ENCODE measurements at regions not wholly inside any gene's neighbourhood (a gene's known extent, or its start where the extent isn't known, plus 50 kb on each side); places are given as distances from the start of the nearest gene placed in this dataset.

DNA sequence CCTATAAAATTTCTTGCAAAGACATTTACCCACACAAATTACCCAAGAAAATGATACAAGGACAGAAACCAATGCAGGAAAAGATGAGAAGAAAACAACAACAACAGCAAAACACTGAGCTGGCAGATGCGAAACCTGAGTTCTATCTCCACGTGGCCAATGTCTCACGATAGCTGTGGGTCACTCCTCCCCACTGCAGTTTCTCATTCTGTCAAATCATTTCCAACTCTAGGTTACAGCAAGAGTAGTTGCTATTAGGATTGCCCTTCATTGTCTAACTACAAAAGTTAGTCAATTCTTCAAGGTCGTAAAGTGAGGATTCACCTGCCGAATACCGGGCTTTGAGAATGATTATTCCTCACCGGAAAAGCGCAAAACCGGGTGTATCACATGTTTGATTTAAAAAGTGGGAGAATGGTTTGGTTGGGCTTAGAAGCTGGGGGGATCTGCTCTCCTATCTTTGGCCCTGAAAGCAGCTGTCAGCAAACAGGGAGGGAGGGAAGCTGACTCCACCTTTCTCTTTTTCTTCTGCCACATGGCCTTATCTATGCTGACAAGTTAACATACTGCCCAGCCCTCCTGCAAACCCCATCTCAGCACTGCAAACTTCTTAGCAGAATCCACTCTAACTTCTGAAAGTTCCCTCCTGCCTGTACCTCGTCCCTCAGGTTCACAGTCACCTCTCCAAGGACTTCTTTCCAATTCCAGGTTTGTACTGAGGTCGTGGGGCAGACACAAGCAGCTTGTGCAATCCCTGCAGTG lies 473.0 kb downstream of the SOX11 start:
- no peak overlapping the region for H3K9ac ChIP-seq
- no peaks in the 10 kb centered on the region for H4K20me1 ChIP-seq (ENCODE audit: insufficient read depth)
- no peaks in the 10 kb centered on the region for H3F3A ChIP-seq (replicated peaks; ENCODE audit: insufficient read depth)
- no peaks in the 10 kb centered on the region for H3K36me3 ChIP-seq (replicated peaks in 1 of 2; ENCODE audit: control insufficient read depth in 1 of 2, insufficient read depth in 2 of 2, low read length in 1 of 2)
- no peak for TF ChIP-seq EP300 (IDR thresholded peaks at IDR 0.05; ENCODE audit: borderline replicate concordance in 1 of 2, low read depth in 1 of 2, low read length in 1 of 2)
- TF ChIP-seq TEAD4 (IDR thresholded peaks at IDR 0.05; ENCODE audit: borderline replicate concordance, insufficient read depth), result no peak
- TF ChIP-seq, protein P1, sequence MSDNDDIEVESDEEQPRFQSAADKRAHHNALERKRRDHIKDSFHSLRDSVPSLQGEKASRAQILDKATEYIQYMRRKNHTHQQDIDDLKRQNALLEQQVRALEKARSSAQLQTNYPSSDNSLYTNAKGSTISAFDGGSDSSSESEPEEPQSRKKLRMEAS (IDR thresholded peaks at IDR 0.05; ENCODE audit: low read depth), result no peak
- TF ChIP-seq, protein P2, sequence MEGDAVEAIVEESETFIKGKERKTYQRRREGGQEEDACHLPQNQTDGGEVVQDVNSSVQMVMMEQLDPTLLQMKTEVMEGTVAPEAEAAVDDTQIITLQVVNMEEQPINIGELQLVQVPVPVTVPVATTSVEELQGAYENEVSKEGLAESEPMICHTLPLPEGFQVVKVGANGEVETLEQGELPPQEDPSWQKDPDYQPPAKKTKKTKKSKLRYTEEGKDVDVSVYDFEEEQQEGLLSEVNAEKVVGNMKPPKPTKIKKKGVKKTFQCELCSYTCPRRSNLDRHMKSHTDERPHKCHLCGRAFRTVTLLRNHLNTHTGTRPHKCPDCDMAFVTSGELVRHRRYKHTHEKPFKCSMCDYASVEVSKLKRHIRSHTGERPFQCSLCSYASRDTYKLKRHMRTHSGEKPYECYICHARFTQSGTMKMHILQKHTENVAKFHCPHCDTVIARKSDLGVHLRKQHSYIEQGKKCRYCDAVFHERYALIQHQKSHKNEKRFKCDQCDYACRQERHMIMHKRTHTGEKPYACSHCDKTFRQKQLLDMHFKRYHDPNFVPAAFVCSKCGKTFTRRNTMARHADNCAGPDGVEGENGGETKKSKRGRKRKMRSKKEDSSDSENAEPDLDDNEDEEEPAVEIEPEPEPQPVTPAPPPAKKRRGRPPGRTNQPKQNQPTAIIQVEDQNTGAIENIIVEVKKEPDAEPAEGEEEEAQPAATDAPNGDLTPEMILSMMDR (IDR thresholded peaks at IDR 0.05), result no peak
- TF ChIP-seq FOXJ3 (CRISPR knock-in tag; IDR thresholded peaks at IDR 0.05), result no peak
- no peak for TF ChIP-seq RCOR1 (IDR thresholded peaks at IDR 0.05; ENCODE audit: low read length)
- TF ChIP-seq GATA2 (CRISPR knock-in tag; IDR thresholded peaks at IDR 0.05), result no peak
- TF ChIP-seq, protein P3, sequence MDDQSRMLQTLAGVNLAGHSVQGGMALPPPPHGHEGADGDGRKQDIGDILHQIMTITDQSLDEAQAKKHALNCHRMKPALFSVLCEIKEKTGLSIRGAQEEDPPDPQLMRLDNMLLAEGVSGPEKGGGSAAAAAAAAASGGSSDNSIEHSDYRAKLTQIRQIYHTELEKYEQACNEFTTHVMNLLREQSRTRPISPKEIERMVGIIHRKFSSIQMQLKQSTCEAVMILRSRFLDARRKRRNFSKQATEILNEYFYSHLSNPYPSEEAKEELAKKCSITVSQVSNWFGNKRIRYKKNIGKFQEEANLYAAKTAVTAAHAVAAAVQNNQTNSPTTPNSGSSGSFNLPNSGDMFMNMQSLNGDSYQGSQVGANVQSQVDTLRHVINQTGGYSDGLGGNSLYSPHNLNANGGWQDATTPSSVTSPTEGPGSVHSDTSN (IDR thresholded peaks at IDR 0.05), result no peak
- TF ChIP-seq ELF1 (IDR thresholded peaks at IDR 0.05), result no peak
- TF ChIP-seq MEF2A (IDR thresholded peaks at IDR 0.05; ENCODE audit: borderline replicate concordance, low read depth), result no peak
- no peak for TF ChIP-seq FOXM1 (IDR thresholded peaks at IDR 0.05; ENCODE audit: low read depth)
- no peak for TF ChIP-seq RAD21 (IDR thresholded peaks at IDR 0.05; ENCODE audit: low read length)
- no peak for TF ChIP-seq GABPA (IDR thresholded peaks at IDR 0.05; ENCODE audit: low read depth)
- no peak for TF ChIP-seq EZH2phosphoT487 (IDR thresholded peaks at IDR 0.05; ENCODE audit: borderline replicate concordance, low read depth)
- TF ChIP-seq RFX5 (IDR thresholded peaks at IDR 0.05; ENCODE audit: low read length), result no peak
- H3K27me3 ChIP-seq (ENCODE audit: insufficient read depth), result no peaks in the 10 kb centered on the region
- no peak overlapping the region for H2AFZ ChIP-seq (ENCODE audit: low read depth)
- H3K4me1 ChIP-seq (ENCODE audit: control insufficient read depth in 1 of 2, insufficient read depth in 2 of 2, low read depth in 1 of 2, low read length in 1 of 2), result peaks cover 0 to 2% of the 10 kb centered on the region in 2 experiments; a peak in 1 of 4 replicates
- H3K79me2 ChIP-seq (ENCODE audit: insufficient read depth), result no peaks in the 10 kb centered on the region
- ChIA-PET CTCF (interaction anchor here (0.6 to 2.0 kb wide), 4 partner anchors 10 to 496 kb away, joined by 3 to 7 read pairs (median 4); no protein-coding TSS in a partner anchor), POLR2A (no interaction called here)
- no peak overlapping the region for H3K4me3 ChIP-seq (ENCODE audit: low read depth in 2 of 2, low read length in 1 of 2)
- 62% methylated on average over 11 of the region's 11 CpGs for WGBS (ENCODE audit: low lambda C conversion rate)
- DNase-seq, result no peak
- H3K9me2 ChIP-seq, result peaks cover 4% of the 10 kb centered on the region; the same call in 1 of the 2 replicates
- no peaks in the 10 kb centered on the region; the same call in 1 of the 2 replicates for H3K9me3 ChIP-seq
- no peak overlapping the region for H3K27ac ChIP-seq (ENCODE audit: low read depth in 2 of 2, low read length in 1 of 2)
- no peak overlapping the region for H3K4me2 ChIP-seq

Measured in SK-N-SH (cell line).